IMR-90 (cell line): ENCODE measurements at regions not wholly inside any gene's neighbourhood (a gene's known extent, or its start where the extent isn't known, plus 50 kb on each side); places are given as distances from the start of the nearest gene placed in this dataset.

Experiments
- ATAC-seq: fragments of 200-7000 bp; cut with Tn5 transposase; 2 replicates; pipeline ENCODE4 v1.9.1; 2020; ENCODE audit warnings: low read depth, mild to moderate bottlenecking, moderate library complexity
- BruUV-seq: library from RNA; stranded (reverse); fragments of 400-500 nt; replicated peaks from 2 replicates; lab custom pipeline; 2021; lab: Mats Ljungman, UMichigan
- CTCF ChIA-PET: fragments of 300-600 bp; formaldehyde crosslinking; extraction: SDS; loops from one replicate; lab custom pipeline; 2021; ENCODE audit warnings: antibody characterized with exemption; lab: Yijun Ruan, JAX
- POLR2A ChIA-PET: fragments of 300-600 bp; sonication (Branson Sonifier 250); formaldehyde crosslinking; loops from one replicate; lab custom pipeline; 2022; ENCODE audit warnings: antibody characterized with exemption; ENCODE audit not compliant: unreplicated experiment; lab: Charles Lee
- DNase-seq: peaks from one replicate; pipeline ENCODE4 v3.0.0; 2013
- H2AFZ ChIP-seq: replicated peaks from 2 replicates; pipeline ENCODE3; 2013; ENCODE audit warnings: low read length, mild to moderate bottlenecking; ENCODE audit not compliant: poor library complexity
- H2AK5ac ChIP-seq: 2 replicates; pipeline ENCODE4 v1.6.1; 2013; ENCODE audit warnings: low read depth, low read length, inconsistent platforms
- H2AK9ac ChIP-seq: replicated peaks from 2 replicates; pipeline ENCODE3; 2013; ENCODE audit warnings: mild to moderate bottlenecking, low read depth, low read length, moderate library complexity; ENCODE audit not compliant: poor library complexity
- H2BK120ac ChIP-seq: 2 replicates; pipeline ENCODE4 v1.6.1; 2013; ENCODE audit warnings: low read depth, low read length, inconsistent platforms
- H2BK15ac ChIP-seq: 3 replicates; pipeline ENCODE4 v1.6.1; 2013; ENCODE audit warnings: low read depth, low read length, inconsistent platforms
- H2BK20ac ChIP-seq: 2 replicates; pipeline ENCODE4 v1.6.1; 2013; ENCODE audit warnings: low read depth, mild to moderate bottlenecking, inconsistent platforms, low read length, moderate library complexity
- H2BK5ac ChIP-seq: 2 replicates; pipeline ENCODE4 v1.6.1; 2013; ENCODE audit warnings: mild to moderate bottlenecking, low read depth, low read length, inconsistent platforms; ENCODE audit not compliant: poor library complexity, severe bottlenecking
- H3K14ac ChIP-seq: replicated peaks from 2 replicates; pipeline ENCODE4 v1.6.1; 2013; ENCODE audit warnings: low read depth, low read length, inconsistent platforms
- H3K18ac ChIP-seq: 2 replicates; pipeline ENCODE4 v1.6.1; 2013; ENCODE audit warnings: low read depth, low read length, control low read depth
- H3K23ac ChIP-seq: 2 replicates; pipeline ENCODE4 v1.6.1; 2013; ENCODE audit warnings: low read depth, low read length, inconsistent platforms
- H3K27ac ChIP-seq: 2 replicates; pipeline ENCODE4 v1.5.1; 2013; ENCODE audit warnings: mild to moderate bottlenecking, control low read depth, low read length; ENCODE audit not compliant: insufficient read depth
- H3K27me3 ChIP-seq: 2 replicates; pipeline ENCODE4 v1.6.1; 2013; ENCODE audit warnings: low read length; ENCODE audit not compliant: control insufficient read depth, insufficient read depth
- H3K36me3 ChIP-seq: 2 replicates; pipeline ENCODE4 v1.6.1; 2013; ENCODE audit warnings: low read length, mixed read lengths; ENCODE audit not compliant: control insufficient read depth, insufficient read depth
- H3K4ac ChIP-seq: 2 replicates; pipeline ENCODE4 v1.6.1; 2013; ENCODE audit warnings: low read depth, low read length, inconsistent platforms
- H3K4me1 ChIP-seq: 2 replicates; pipeline ENCODE4 v1.6.1; 2013; ENCODE audit warnings: low read length, mixed read lengths; ENCODE audit not compliant: control insufficient read depth, insufficient read depth
- H3K4me2 ChIP-seq: 2 replicates; pipeline ENCODE4 v1.6.1; 2013; ENCODE audit warnings: low read depth, mild to moderate bottlenecking, control low read depth, low read length, moderate library complexity
- H3K4me3 ChIP-seq: 2 replicates; pipeline ENCODE4 v1.5.1; 2013; ENCODE audit warnings: low read depth, mild to moderate bottlenecking, control low read depth, low read length, moderate library complexity; ENCODE audit not compliant: insufficient read depth
- H3K56ac ChIP-seq: 2 replicates; pipeline ENCODE4 v1.6.1; 2013; ENCODE audit warnings: low read length, inconsistent platforms; ENCODE audit not compliant: insufficient read depth; ENCODE audit errors: extremely low read depth
- H3K79me1 ChIP-seq, 2 experiments: 2 replicates each; pipeline ENCODE4 v1.6.1; 2013; ENCODE audit warnings: low read length in 2 of 2, inconsistent platforms in 1 of 2, low read depth in 1 of 2
- H3K9ac ChIP-seq: 2 replicates; pipeline ENCODE4 v1.6.1; 2013; ENCODE audit warnings: low read depth, low read length, control low read depth
- H3K9me1 ChIP-seq: 2 replicates; pipeline ENCODE4 v1.6.1; 2013; ENCODE audit warnings: low read length, inconsistent platforms; ENCODE audit not compliant: insufficient read depth
- H3K9me3 ChIP-seq: 2 replicates; pipeline ENCODE4 v1.6.1; 2013; ENCODE audit warnings: low read length; ENCODE audit not compliant: control insufficient read depth, insufficient read depth
- H4K20me1 ChIP-seq: 2 replicates; pipeline ENCODE4 v1.6.1; 2013; ENCODE audit warnings: low read length, inconsistent platforms; ENCODE audit not compliant: insufficient read depth
- H4K5ac ChIP-seq: 2 replicates; pipeline ENCODE4 v1.6.1; 2013; ENCODE audit warnings: mild to moderate bottlenecking, low read depth, low read length, control low read depth
- H4K8ac ChIP-seq, 2 experiments: 2 replicates each; pipeline ENCODE4 v1.6.1; 2013; ENCODE audit warnings: low read depth in 2 of 2, low read length in 2 of 2, control low read depth in 1 of 2, inconsistent platforms in 1 of 2
- H4K91ac ChIP-seq: 2 replicates; pipeline ENCODE4 v1.6.1; 2013; ENCODE audit warnings: low read depth, low read length, inconsistent platforms; ENCODE audit not compliant: insufficient read depth
- BHLHE40 ChIP-seq: fragments of 150-350 bp; IDR thresholded peaks from 2 replicates; pipeline ENCODE4 v1.6.1; 2016; ENCODE audit warnings: mild to moderate bottlenecking, low read depth, low read length
- CEBPB ChIP-seq: IDR thresholded peaks from 2 replicates; pipeline ENCODE4 v1.6.1; 2012; ENCODE audit warnings: low read depth, low read length, improper control_type of control experiment
- CHD1 ChIP-seq: IDR thresholded peaks from 2 replicates; pipeline ENCODE4 v1.6.1; 2012; ENCODE audit warnings: low read depth, low read length, improper control_type of control experiment
- CTCF ChIP-seq: conservative IDR thresholded peaks from 2 replicates; pipeline ENCODE4 v1.5.1; 2012; ENCODE audit warnings: mild to moderate bottlenecking, low read depth, low read length, improper control_type of control experiment
- ELK1 ChIP-seq: fragments of 150-350 bp; IDR thresholded peaks from 2 replicates; pipeline ENCODE4 v1.6.1; 2016; ENCODE audit warnings: low read depth, mild to moderate bottlenecking, low read length, moderate library complexity, borderline replicate concordance
- FOS ChIP-seq: fragments of 150-350 bp; IDR thresholded peaks from 2 replicates; pipeline ENCODE4 v1.6.1; 2016; ENCODE audit warnings: low read depth, low read length
- MAFK ChIP-seq: IDR thresholded peaks from 2 replicates; pipeline ENCODE4 v1.6.1; 2012; ENCODE audit warnings: low read depth, low read length, improper control_type of control experiment
- MAZ ChIP-seq: IDR thresholded peaks from 2 replicates; pipeline ENCODE4 v1.6.1; 2012; ENCODE audit warnings: low read depth, mild to moderate bottlenecking, low read length, improper control_type of control experiment, moderate library complexity, borderline replicate concordance
- MXI1 ChIP-seq: IDR thresholded peaks from 2 replicates; pipeline ENCODE4 v1.6.1; 2012; ENCODE audit warnings: low read depth, mild to moderate bottlenecking, low read length, moderate library complexity, borderline replicate concordance
- NFE2L2 ChIP-seq: fragments of 150-350 bp; IDR thresholded peaks from 2 replicates; pipeline ENCODE4 v1.6.1; 2016; ENCODE audit warnings: low read depth, mild to moderate bottlenecking, low read length
- POLR2A ChIP-seq: IDR thresholded peaks from 2 replicates; pipeline ENCODE4 v1.6.1; 2012; ENCODE audit warnings: mild to moderate bottlenecking, low read depth, low read length
- RAD21 ChIP-seq: IDR thresholded peaks from 2 replicates; pipeline ENCODE4 v1.6.1; 2012; ENCODE audit warnings: low read length, improper control_type of control experiment
- RCOR1 ChIP-seq: IDR thresholded peaks from 2 replicates; pipeline ENCODE4 v1.6.1; 2012; ENCODE audit warnings: mild to moderate bottlenecking, low read length, improper control_type of control experiment; ENCODE audit not compliant: insufficient replicate concordance
- RFX5 ChIP-seq: IDR thresholded peaks from 2 replicates; pipeline ENCODE4 v1.8.0; 2012; ENCODE audit warnings: low read depth, mild to moderate bottlenecking, low read length, moderate library complexity
- SMC3 ChIP-seq: fragments of 150-350 bp; IDR thresholded peaks from 2 replicates; pipeline ENCODE4 v1.6.1; 2016; ENCODE audit warnings: low read depth, mild to moderate bottlenecking, antibody characterized with exemption, low read length, moderate library complexity
- USF2 ChIP-seq: fragments of 150-350 bp; IDR thresholded peaks from 2 replicates; pipeline ENCODE4 v1.6.1; 2017; ENCODE audit warnings: mild to moderate bottlenecking, antibody characterized with exemption, low read length, low read depth
- whole genome bisulfite sequencing, 2 experiments: methylation state at CpG; one replicate each; pipeline versions ENCODE4 v1.1.5 to v1.1.7; 2013; ENCODE audit warnings: missing lambda C conversion rate in 2 of 2; ENCODE audit not compliant: insufficient read length in 1 of 2; ENCODE audit errors: extremely low coverage in 2 of 2; 5-methylcytosine and 5-hydroxymethylcytosine counted together
- dilution Hi-C: fragments of 300-500 bp; cut with HindIII; formaldehyde crosslinking; loops from one replicate; pipeline ENCODE4 v1.14.3; 2018; ENCODE audit warnings: low sequenced_read_pairs; ENCODE audit not compliant: unreplicated experiment
- in situ Hi-C: fragments of 300-500 bp; cut with MboI; formaldehyde crosslinking; loops from 3 replicates; pipeline ENCODE4 v1.14.3; 2019; ENCODE audit warnings: low sequenced_read_pairs, inconsistent platforms, mixed read lengths
- intact Hi-C: fragments of 100-400 bp; cut with micrococcal nuclease; formaldehyde crosslinking; loops from 2 replicates; pipeline ENCODE4 v1.10.0; 2022

- H3K27ac ChIP-seq = no peak overlapping the region
- no peak overlapping the region for H3K4ac ChIP-seq
- no peak overlapping the region for H2BK20ac ChIP-seq
- no peak overlapping the region for H4K5ac ChIP-seq
- no peaks in the 10 kb centered on the region for H3K9me1 ChIP-seq
- H3K14ac ChIP-seq = no peak overlapping the region
- H2AFZ ChIP-seq = no peak overlapping the region
- POLR2A ChIA-PET = no interaction called here
- no peak overlapping the region for H3K4me3 ChIP-seq
- no peak overlapping the region for H3K18ac ChIP-seq
- no peaks in the 10 kb centered on the region; a peak in 2 of 4 replicates for H3K79me1 ChIP-seq
- H2BK15ac ChIP-seq = no peak overlapping the region
- ATAC-seq (no peak), DNase-seq (no peak)
- peaks cover 9% of the 10 kb centered on the region; the same call in 1 of the 2 replicates for H3K36me3 ChIP-seq
- in situ Hi-C loops (no loop called here), dilution Hi-C loops (no loop called here), intact Hi-C loops (no loop called here)
- no peak overlapping the region for H3K4me2 ChIP-seq
- H3K23ac ChIP-seq = no peak overlapping the region
- no peak for TF ChIP-seq USF2
- TF ChIP-seq MAZ = no peak
- no peak for TF ChIP-seq NFE2L2
- no peak for TF ChIP-seq CHD1
- TF ChIP-seq RCOR1 = no peak
- TF ChIP-seq BHLHE40 = no peak
- TF ChIP-seq POLR2A = no peak
- TF ChIP-seq CEBPB = no peak
- no peak for TF ChIP-seq MXI1
- no peak for TF ChIP-seq CTCF
- TF ChIP-seq ELK1 = no peak
- no peak for TF ChIP-seq MAFK
- TF ChIP-seq SMC3 = no peak
- TF ChIP-seq RFX5 = no peak
- TF ChIP-seq FOS = no peak
- no peak for TF ChIP-seq RAD21
- no peaks in the 10 kb centered on the region for H3K4me1 ChIP-seq
- no peaks in the 10 kb centered on the region for H3K27me3 ChIP-seq
- no peak overlapping the region for H2AK9ac ChIP-seq
- no peak overlapping the region for H3K9ac ChIP-seq
- no peaks in the 10 kb centered on the region for H4K20me1 ChIP-seq
- no peak overlapping the region for H4K91ac ChIP-seq
- H4K8ac ChIP-seq = no peak overlapping the region
- WGBS, 2 experiments = no CpG with 5 or more reads among the region's 1 CpG
- H2BK120ac ChIP-seq = no peak overlapping the region
- H2BK5ac ChIP-seq = no peak overlapping the region
- no peak overlapping the region for H2AK5ac ChIP-seq
- CTCF ChIA-PET = no interaction called here
- BruUV-seq = no TSS peak
- no peak overlapping the region for H3K56ac ChIP-seq
- H3K9me3 ChIP-seq = peaks cover 2% of the 10 kb centered on the region; the same call in 1 of the 2 replicates
Measured at GRCh38 chr4:125421547-125421946, 106.8 kb downstream of the FAT4 start.
